ENCODE measurements at regions not wholly inside any gene's neighbourhood (a gene's known extent, or its start where the extent isn't known, plus 50 kb on each side); places are given as distances from the start of the nearest gene placed in this dataset.

DNA sequence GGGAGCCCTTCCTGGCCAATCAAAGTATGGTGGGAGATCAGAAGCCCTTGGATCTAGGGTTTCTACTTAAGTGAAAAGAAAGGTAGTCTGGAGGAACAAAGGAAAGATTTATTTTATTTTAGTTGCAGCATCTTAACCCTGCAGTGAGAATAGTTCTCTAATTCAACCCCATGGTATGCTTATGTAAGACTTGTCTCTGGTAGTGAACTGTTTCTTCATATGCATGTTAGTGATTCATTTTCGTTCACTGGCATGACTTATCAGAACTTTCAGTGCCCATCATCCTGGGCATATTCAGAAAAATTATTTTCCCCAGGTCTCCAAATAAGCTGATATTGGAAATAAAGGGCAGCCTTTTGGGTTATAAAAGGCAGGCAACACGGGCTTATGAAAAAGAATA, 1058.8 kb downstream of the NLGN4Y start (continued):
- TF ChIP-seq, protein P1, sequence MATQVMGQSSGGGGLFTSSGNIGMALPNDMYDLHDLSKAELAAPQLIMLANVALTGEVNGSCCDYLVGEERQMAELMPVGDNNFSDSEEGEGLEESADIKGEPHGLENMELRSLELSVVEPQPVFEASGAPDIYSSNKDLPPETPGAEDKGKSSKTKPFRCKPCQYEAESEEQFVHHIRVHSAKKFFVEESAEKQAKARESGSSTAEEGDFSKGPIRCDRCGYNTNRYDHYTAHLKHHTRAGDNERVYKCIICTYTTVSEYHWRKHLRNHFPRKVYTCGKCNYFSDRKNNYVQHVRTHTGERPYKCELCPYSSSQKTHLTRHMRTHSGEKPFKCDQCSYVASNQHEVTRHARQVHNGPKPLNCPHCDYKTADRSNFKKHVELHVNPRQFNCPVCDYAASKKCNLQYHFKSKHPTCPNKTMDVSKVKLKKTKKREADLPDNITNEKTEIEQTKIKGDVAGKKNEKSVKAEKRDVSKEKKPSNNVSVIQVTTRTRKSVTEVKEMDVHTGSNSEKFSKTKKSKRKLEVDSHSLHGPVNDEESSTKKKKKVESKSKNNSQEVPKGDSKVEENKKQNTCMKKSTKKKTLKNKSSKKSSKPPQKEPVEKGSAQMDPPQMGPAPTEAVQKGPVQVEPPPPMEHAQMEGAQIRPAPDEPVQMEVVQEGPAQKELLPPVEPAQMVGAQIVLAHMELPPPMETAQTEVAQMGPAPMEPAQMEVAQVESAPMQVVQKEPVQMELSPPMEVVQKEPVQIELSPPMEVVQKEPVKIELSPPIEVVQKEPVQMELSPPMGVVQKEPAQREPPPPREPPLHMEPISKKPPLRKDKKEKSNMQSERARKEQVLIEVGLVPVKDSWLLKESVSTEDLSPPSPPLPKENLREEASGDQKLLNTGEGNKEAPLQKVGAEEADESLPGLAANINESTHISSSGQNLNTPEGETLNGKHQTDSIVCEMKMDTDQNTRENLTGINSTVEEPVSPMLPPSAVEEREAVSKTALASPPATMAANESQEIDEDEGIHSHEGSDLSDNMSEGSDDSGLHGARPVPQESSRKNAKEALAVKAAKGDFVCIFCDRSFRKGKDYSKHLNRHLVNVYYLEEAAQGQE (IDR thresholded peaks at IDR 0.05; ENCODE audit: unreplicated experiment) = no peak
- TF ChIP-seq, protein P2, sequence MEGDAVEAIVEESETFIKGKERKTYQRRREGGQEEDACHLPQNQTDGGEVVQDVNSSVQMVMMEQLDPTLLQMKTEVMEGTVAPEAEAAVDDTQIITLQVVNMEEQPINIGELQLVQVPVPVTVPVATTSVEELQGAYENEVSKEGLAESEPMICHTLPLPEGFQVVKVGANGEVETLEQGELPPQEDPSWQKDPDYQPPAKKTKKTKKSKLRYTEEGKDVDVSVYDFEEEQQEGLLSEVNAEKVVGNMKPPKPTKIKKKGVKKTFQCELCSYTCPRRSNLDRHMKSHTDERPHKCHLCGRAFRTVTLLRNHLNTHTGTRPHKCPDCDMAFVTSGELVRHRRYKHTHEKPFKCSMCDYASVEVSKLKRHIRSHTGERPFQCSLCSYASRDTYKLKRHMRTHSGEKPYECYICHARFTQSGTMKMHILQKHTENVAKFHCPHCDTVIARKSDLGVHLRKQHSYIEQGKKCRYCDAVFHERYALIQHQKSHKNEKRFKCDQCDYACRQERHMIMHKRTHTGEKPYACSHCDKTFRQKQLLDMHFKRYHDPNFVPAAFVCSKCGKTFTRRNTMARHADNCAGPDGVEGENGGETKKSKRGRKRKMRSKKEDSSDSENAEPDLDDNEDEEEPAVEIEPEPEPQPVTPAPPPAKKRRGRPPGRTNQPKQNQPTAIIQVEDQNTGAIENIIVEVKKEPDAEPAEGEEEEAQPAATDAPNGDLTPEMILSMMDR (conservative IDR thresholded peaks at IDR 0.05; ENCODE audit: low read depth in 2 of 2) = no peak

DNA sequence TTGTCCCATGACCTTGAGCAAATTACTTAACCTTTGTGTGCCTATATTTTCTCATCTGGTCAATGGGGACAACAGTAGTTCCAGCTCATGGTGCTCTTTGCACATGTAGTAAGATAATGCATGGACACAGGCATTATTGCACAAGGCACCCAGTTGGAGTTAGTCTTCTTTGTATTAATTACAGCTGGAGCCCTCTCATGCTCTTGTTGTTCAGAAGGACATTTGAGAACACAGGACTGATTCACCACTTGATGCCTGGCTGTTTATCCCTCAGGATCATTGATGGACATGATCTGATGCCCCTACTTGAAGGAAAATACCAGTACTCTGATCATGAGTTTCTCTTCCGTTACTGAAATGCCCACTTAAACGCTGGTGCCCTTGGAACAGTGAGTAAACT, 1068.6 kb downstream of the NLGN4Y start:
- H3K9me3 Mint-ChIP-seq = peaks cover 32% of the 10 kb centered on the region
- H3K4me1 Mint-ChIP-seq = no peaks in the 10 kb centered on the region
- Histone ChIP-seq H3K4me1 (ENCODE audit: insufficient read depth) (no peaks in the 10 kb centered on the region; the same call in 1 of the 2 replicates), H3K27ac (ENCODE audit: low read depth) (no peak overlapping the region), H3K27me3 (ENCODE audit: insufficient read depth) (no peaks in the 10 kb centered on the region), H3K4me3 (no peak overlapping the region), H2AFZ (no peak overlapping the region), H3K4me2 (no peak overlapping the region), H3K36me3 (ENCODE audit: insufficient read depth) (no peaks in the 10 kb centered on the region), H3K9me2 (ENCODE audit: insufficient read depth) (no peaks in the 10 kb centered on the region; the same call in 1 of the 2 replicates), H4K20me1 (replicated peaks; ENCODE audit: insufficient read depth) (no peaks in the 10 kb centered on the region), H3K79me2 (replicated peaks; ENCODE audit: insufficient read depth) (no peaks in the 10 kb centered on the region), H3F3A (replicated peaks; ENCODE audit: low read depth) (no peaks in the 10 kb centered on the region)
- DNase-seq (ENCODE audit: low spot score) (no peak), ATAC-seq (no peak)
- H3K36me3 Mint-ChIP-seq (ENCODE audit: low read depth) = peaks cover 22% of the 10 kb centered on the region; the same call in 2 of the 3 replicates
- no peak overlapping the region for H3K4me3 Mint-ChIP-seq
- no peaks in the 10 kb centered on the region for H3K27me3 Mint-ChIP-seq (ENCODE audit: insufficient read depth, low read depth, poor library complexity)
- H3K27ac Mint-ChIP-seq = no peak overlapping the region
- TF ChIP-seq ZNF331 (CRISPR knock-in tag; IDR thresholded peaks at IDR 0.05; ENCODE audit: low read depth) = no peak
- TF ChIP-seq, protein P3, sequence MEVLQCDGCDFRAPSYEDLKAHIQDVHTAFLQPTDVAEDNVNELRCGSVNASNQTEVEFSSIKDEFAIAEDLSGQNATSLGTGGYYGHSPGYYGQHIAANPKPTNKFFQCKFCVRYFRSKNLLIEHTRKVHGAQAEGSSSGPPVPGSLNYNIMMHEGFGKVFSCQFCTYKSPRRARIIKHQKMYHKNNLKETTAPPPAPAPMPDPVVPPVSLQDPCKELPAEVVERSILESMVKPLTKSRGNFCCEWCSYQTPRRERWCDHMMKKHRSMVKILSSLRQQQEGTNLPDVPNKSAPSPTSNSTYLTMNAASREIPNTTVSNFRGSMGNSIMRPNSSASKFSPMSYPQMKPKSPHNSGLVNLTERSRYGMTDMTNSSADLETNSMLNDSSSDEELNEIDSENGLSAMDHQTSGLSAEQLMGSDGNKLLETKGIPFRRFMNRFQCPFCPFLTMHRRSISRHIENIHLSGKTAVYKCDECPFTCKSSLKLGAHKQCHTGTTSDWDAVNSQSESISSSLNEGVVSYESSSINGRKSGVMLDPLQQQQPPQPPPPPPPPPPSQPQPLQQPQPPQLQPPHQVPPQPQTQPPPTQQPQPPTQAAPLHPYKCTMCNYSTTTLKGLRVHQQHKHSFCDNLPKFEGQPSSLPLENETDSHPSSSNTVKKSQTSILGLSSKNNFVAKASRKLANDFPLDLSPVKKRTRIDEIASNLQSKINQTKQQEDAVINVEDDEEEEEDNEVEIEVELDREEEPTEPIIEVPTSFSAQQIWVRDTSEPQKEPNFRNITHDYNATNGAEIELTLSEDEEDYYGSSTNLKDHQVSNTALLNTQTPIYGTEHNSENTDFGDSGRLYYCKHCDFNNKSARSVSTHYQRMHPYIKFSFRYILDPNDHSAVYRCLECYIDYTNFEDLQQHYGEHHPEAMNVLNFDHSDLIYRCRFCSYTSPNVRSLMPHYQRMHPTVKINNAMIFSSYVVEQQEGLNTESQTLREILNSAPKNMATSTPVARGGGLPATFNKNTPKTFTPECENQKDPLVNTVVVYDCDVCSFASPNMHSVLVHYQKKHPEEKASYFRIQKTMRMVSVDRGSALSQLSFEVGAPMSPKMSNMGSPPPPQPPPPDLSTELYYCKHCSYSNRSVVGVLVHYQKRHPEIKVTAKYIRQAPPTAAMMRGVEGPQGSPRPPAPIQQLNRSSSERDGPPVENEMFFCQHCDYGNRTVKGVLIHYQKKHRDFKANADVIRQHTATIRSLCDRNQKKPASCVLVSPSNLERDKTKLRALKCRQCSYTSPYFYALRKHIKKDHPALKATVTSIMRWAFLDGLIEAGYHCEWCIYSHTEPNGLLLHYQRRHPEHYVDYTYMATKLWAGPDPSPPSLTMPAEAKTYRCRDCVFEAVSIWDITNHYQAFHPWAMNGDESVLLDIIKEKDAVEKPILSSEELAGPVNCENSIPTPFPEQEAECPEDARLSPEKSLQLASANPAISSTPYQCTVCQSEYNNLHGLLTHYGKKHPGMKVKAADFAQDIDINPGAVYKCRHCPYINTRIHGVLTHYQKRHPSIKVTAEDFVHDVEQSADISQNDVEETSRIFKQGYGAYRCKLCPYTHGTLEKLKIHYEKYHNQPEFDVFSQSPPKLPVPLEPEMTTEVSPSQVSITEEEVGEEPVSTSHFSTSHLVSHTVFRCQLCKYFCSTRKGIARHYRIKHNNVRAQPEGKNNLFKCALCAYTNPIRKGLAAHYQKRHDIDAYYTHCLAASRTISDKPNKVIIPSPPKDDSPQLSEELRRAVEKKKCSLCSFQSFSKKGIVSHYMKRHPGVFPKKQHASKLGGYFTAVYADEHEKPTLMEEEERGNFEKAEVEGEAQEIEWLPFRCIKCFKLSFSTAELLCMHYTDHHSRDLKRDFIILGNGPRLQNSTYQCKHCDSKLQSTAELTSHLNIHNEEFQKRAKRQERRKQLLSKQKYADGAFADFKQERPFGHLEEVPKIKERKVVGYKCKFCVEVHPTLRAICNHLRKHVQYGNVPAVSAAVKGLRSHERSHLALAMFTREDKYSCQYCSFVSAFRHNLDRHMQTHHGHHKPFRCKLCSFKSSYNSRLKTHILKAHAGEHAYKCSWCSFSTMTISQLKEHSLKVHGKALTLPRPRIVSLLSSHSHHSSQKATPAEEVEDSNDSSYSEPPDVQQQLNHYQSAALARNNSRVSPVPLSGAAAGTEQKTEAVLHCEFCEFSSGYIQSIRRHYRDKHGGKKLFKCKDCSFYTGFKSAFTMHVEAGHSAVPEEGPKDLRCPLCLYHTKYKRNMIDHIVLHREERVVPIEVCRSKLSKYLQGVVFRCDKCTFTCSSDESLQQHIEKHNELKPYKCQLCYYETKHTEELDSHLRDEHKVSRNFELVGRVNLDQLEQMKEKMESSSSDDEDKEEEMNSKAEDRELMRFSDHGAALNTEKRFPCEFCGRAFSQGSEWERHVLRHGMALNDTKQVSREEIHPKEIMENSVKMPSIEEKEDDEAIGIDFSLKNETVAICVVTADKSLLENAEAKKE (CRISPR knock-in tag; IDR thresholded peaks at IDR 0.05) = no peak
- no peak for TF ChIP-seq EZH2phosphoT487 (IDR thresholded peaks at IDR 0.05; ENCODE audit: unreplicated experiment)
- TF ChIP-seq, protein P1 (IDR thresholded peaks at IDR 0.05; ENCODE audit: unreplicated experiment) = no peak
- TF ChIP-seq NANOG (IDR thresholded peaks at IDR 0.05; ENCODE audit: borderline replicate concordance) = no peak
- no peak for TF ChIP-seq CREB1 (CRISPR knock-in tag; IDR thresholded peaks at IDR 0.05; ENCODE audit: low read depth)
- TF ChIP-seq EZH2 (IDR thresholded peaks at IDR 0.05; ENCODE audit: low read depth, unreplicated experiment) = no peak
- TF ChIP-seq ZNF114 (CRISPR knock-in tag; IDR thresholded peaks at IDR 0.05) = no peak
- no peak for TF ChIP-seq JUNB (IDR thresholded peaks at IDR 0.05; ENCODE audit: unreplicated experiment)
